UCSD-AML1 (cell line): ENCODE measurements at regions not wholly inside any gene's neighbourhood (a gene's known extent, or its start where the extent isn't known, plus 50 kb on each side); places are given as distances from the start of the nearest gene placed in this dataset.
"Not testable (repeated sequence)": the region's sequence is repeated elsewhere in the genome, so short reads cannot be mapped to it uniquely, and the experiment has no call there.

Experiments used
- DNase-seq: peaks from one replicate; lab custom pipeline; 2025; ENCODE audit not compliant: unreplicated experiment; lab: John Stamatoyannopoulos, UW

GRCh38 chr6:144935181-144935580 is 650.0 kb downstream of the UTRN start:
- no peak for DNase-seq

- no peak for DNase-seq
Measured at GRCh38 chr6:144935661-144936060, 650.5 kb downstream of the UTRN start.

GRCh38 chr6:144936764-144937163 is 651.6 kb downstream of the UTRN start:
- no peak for DNase-seq

- DNase-seq: no peak
Measured at GRCh38 chr6:144939921-144940320, 654.8 kb downstream of the UTRN start.

- no peak for DNase-seq
Measured at GRCh38 chr6:144944106-144944505, 659.0 kb downstream of the UTRN start.

- no peak for DNase-seq
Measured at GRCh38 chr6:144947398-144947976, 662.4 kb downstream of the UTRN start.

GRCh38 chr6:144951730-144952437 is 666.7 kb downstream of the UTRN start:
- no peak for DNase-seq

GRCh38 chr6:144952456-144953240 is 667.5 kb downstream of the UTRN start:
- no peak for DNase-seq

GRCh38 chr6:144953552-144954240 is 668.6 kb downstream of the UTRN start:
- DNase-seq: no peak

GRCh38 chr6:144954241-144954556 is 669.1 kb downstream of the UTRN start:
- no peak for DNase-seq

GRCh38 chr6:144955392-144955791 is 670.3 kb downstream of the UTRN start:
- DNase-seq: no peak

- no peak for DNase-seq
Measured at GRCh38 chr6:144955859-144956258, 670.7 kb downstream of the UTRN start.

GRCh38 chr6:144956697-144957096 is 671.6 kb downstream of the UTRN start:
- not testable (repeated sequence) for DNase-seq

- no peak for DNase-seq
Measured at GRCh38 chr6:144957236-144957937, 672.3 kb downstream of the UTRN start.

- DNase-seq: no peak
Measured at GRCh38 chr6:144969154-144969553, 684.0 kb downstream of the UTRN start.

GRCh38 chr6:144969602-144970272 is 684.6 kb downstream of the UTRN start:
- DNase-seq: no peak

- DNase-seq: not testable (repeated sequence)
Measured at GRCh38 chr6:144977250-144977864, 692.2 kb downstream of the UTRN start.

GRCh38 chr6:144978208-144978607 is 693.1 kb downstream of the UTRN start:
- DNase-seq: no peak

GRCh38 chr6:144986271-144986670 is 701.1 kb downstream of the UTRN start:
- DNase-seq: no peak
